Choroid plexus epithelial cell (primary cell): ENCODE measurements at regions not wholly inside any gene's neighbourhood (a gene's known extent, or its start where the extent isn't known, plus 50 kb on each side); places are given as distances from the start of the nearest gene placed in this dataset.

Source experiments
- DNase-seq: peaks from one replicate; pipeline ENCODE4 v3.0.0-alpha.2; 2010; ENCODE audit warnings: low read depth
- H3K4me3 ChIP-seq: 2 replicates; pipeline ENCODE4 v1.5.1; 2011; ENCODE audit warnings: low read depth, mild to moderate bottlenecking, control low read depth, low read length, moderate library complexity
- CTCF ChIP-seq: conservative IDR thresholded peaks from 2 replicates; pipeline ENCODE4 v1.5.1; 2011; ENCODE audit warnings: low read depth, mild to moderate bottlenecking, control low read depth, inconsistent platforms, low read length, moderate library complexity

- H3K4me3 ChIP-seq, result no peak overlapping the region
- DNase-seq, result no peak
- no peak for TF ChIP-seq CTCF
These were observed 574.3 kb upstream of the GHITM start for GRCh38 chr10:83564889-83565588.

- no peak for DNase-seq
- H3K4me3 ChIP-seq, result no peak overlapping the region
- TF ChIP-seq CTCF, result no peak
These were observed 567.3 kb upstream of the GHITM start for GRCh38 chr10:83572036-83572435.

GRCh38 chr10:83574770-83575169 is 564.5 kb upstream of the GHITM start:
- no peak for TF ChIP-seq CTCF
- H3K4me3 ChIP-seq, result no peak overlapping the region
- no peak for DNase-seq

- H3K4me3 ChIP-seq, result no peak overlapping the region
- no peak for DNase-seq
- TF ChIP-seq CTCF, result no peak
These were observed 561.9 kb upstream of the GHITM start for GRCh38 chr10:83577421-83577820.

GRCh38 chr10:83580373-83581012 is 558.8 kb upstream of the GHITM start:
- no peak for DNase-seq
- H3K4me3 ChIP-seq, result no peak overlapping the region
- no peak for TF ChIP-seq CTCF

- TF ChIP-seq CTCF, result no peak
- no peak for DNase-seq
- no peak overlapping the region for H3K4me3 ChIP-seq
These were observed 556.8 kb upstream of the GHITM start for GRCh38 chr10:83582407-83583095.
